Neural cell (in vitro differentiated cells): ENCODE measurements at regions not wholly inside any gene's neighbourhood (a gene's known extent, or its start where the extent isn't known, plus 50 kb on each side); places are given as distances from the start of the nearest gene placed in this dataset.

Experiments used
- CTCF ChIP-seq: fragments of 450-650 bp; IDR thresholded peaks from 2 replicates; pipeline ENCODE4 v1.5.1; 2014; ENCODE audit warnings: antibody characterized with exemption, mild to moderate bottlenecking, moderate library complexity; ENCODE audit not compliant: poor library complexity, severe bottlenecking
- EP300 ChIP-seq: fragments of 450-650 bp; conservative IDR thresholded peaks from 2 replicates; pipeline ENCODE4 v1.6.1; 2014; ENCODE audit warnings: antibody characterized with exemption, mild to moderate bottlenecking, moderate library complexity; ENCODE audit not compliant: poor library complexity, severe bottlenecking

- TF ChIP-seq CTCF, result no peak
- no peak for TF ChIP-seq EP300
Measured at GRCh38 chrX:13265549-13266132, 54.2 kb downstream of the ATXN3L start.
